HEK293T (cell line): ENCODE measurements at regions not wholly inside any gene's neighbourhood (a gene's known extent, or its start where the extent isn't known, plus 50 kb on each side); places are given as distances from the start of the nearest gene placed in this dataset.

ENCODE experiments used
- CTCF ChIA-PET: fragments of 350-600 bp; formaldehyde crosslinking; extraction: SDS; loops from one replicate; lab custom pipeline; 2021; ENCODE audit warnings: antibody characterized with exemption, inconsistent platforms; lab: Yijun Ruan, JAX
- POLR2A ChIA-PET: fragments of 350-600 bp; formaldehyde crosslinking; extraction: SDS; loops from one replicate; lab custom pipeline; 2020; ENCODE audit warnings: antibody characterized with exemption, inconsistent platforms; lab: Yijun Ruan, JAX
- DNase-seq: peaks from one replicate; pipeline ENCODE4 v3.0.0; 2012; ENCODE audit warnings: mixed read lengths; ENCODE audit errors: extremely low spot score
- ARNT ChIP-seq: fragments of 450-650 bp; IDR thresholded peaks from 2 replicates; pipeline ENCODE4 v1.6.1; 2017; ENCODE audit warnings: mild to moderate bottlenecking
- BHLHE40 ChIP-seq: fragments of 450-650 bp; IDR thresholded peaks from 2 replicates; pipeline ENCODE4 v1.6.1; 2016; ENCODE audit warnings: mild to moderate bottlenecking, moderate library complexity, borderline replicate concordance
- CTBP1 ChIP-seq: fragments of 450-650 bp; IDR thresholded peaks from 2 replicates; pipeline ENCODE4 v1.6.1; 2016; ENCODE audit warnings: borderline replicate concordance
- ELF4 ChIP-seq: fragments of 450-650 bp; IDR thresholded peaks from 2 replicates; pipeline ENCODE4 v1.6.1; 2017; ENCODE audit warnings: antibody characterized with exemption
- FOXA1 ChIP-seq: fragments of 450-650 bp; IDR thresholded peaks from 2 replicates; pipeline ENCODE4 v1.6.1; 2016; ENCODE audit warnings: mild to moderate bottlenecking
- FOXK2 ChIP-seq: fragments of 450-650 bp; IDR thresholded peaks from 2 replicates; pipeline ENCODE4 v1.6.1; 2016; ENCODE audit warnings: mild to moderate bottlenecking
- FOXM1 ChIP-seq: fragments of 450-650 bp; IDR thresholded peaks from 2 replicates; pipeline ENCODE4 v1.6.1; 2017; ENCODE audit warnings: mild to moderate bottlenecking, borderline replicate concordance
- HDGF ChIP-seq: fragments of 450-650 bp; IDR thresholded peaks from 2 replicates; pipeline ENCODE4 v1.6.1; 2017; ENCODE audit warnings: antibody characterized with exemption, borderline replicate concordance
- L3MBTL2 ChIP-seq: fragments of 450-650 bp; conservative IDR thresholded peaks from 2 replicates; pipeline ENCODE4 v1.6.1; 2016; ENCODE audit warnings: mild to moderate bottlenecking
- LEF1 ChIP-seq: fragments of 450-650 bp; IDR thresholded peaks from 2 replicates; pipeline ENCODE4 v1.6.1; 2017; ENCODE audit warnings: mild to moderate bottlenecking, borderline replicate concordance
- NFRKB ChIP-seq: fragments of 450-650 bp; IDR thresholded peaks from 2 replicates; pipeline ENCODE4 v1.6.1; 2016; ENCODE audit warnings: mild to moderate bottlenecking, moderate library complexity
- SP1 ChIP-seq: fragments of 450-650 bp; IDR thresholded peaks from 2 replicates; pipeline ENCODE4 v1.6.1; 2017
- SUZ12 ChIP-seq: fragments of 450-650 bp; IDR thresholded peaks from 2 replicates; pipeline ENCODE4 v1.6.1; 2016; ENCODE audit warnings: mild to moderate bottlenecking
- TARDBP ChIP-seq: fragments of 450-650 bp; IDR thresholded peaks from 2 replicates; pipeline ENCODE4 v1.6.1; 2016
- ZNF384 ChIP-seq: fragments of 450-650 bp; IDR thresholded peaks from 2 replicates; pipeline ENCODE4 v1.6.1; 2016
- TF ChIP-seq, protein P1 (sequence below): fragments of 450-650 bp; IDR thresholded peaks from 2 replicates; pipeline ENCODE4 v1.6.1; 2016

DNA sequence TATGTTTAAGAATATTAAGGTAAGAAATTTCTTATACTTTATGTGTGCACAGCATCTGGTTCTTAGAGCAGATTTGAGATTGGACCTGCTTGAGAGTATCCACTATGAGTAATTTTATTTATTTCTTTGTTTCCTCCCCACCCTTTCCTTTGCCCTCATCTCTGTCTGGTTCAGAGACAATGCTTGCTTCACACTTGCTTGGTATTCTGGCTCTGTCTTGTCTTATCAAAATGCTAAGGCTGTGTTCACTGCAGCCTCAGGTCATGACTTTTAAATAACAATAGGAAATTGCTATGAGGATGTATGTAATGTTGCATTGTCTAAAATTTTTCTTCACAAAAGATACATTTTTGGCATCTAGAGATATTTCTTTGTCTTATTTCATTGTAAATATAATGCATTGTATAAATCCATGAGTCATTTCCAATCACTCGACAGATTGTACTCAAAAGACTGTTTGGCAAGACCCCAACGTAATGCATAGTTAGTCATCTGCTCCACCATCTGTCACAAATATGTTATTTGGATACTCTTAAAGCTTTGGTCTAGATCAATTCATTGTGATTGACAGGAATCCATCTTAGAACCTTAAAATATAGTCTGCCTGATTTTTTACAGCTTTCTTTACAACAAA lies 395.7 kb downstream of the AASDHPPT start:
- TF ChIP-seq FOXA1 = no peak
- TF ChIP-seq BHLHE40 = no peak
- no peak for TF ChIP-seq TARDBP
- no peak for TF ChIP-seq LEF1
- no peak for DNase-seq
- ChIA-PET POLR2A (no interaction called here), CTCF (no interaction called here)

DNA sequence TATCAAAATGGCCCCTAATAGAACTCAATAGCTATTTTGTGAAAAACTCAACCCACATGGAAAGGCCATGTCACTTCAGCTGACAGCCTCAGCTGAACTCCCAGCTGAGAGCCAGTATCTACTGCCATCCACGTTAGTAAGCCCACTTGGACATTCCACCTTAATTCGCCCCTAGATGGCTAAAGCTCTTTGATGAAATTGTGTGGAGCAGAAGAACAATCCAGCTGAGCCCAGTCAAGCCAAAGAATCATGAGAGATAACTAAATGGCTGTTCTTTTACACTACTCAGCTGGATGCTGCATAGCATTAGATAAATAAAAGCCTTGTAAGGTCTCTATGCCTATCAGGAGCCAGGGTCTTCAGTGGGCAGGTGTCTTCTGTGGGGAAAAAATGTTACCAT lies 396.8 kb downstream of the AASDHPPT start:
- CTCF ChIA-PET = no interaction called here
- POLR2A ChIA-PET = no interaction called here
- DNase-seq = no peak
- TF ChIP-seq FOXM1 (no peak), ARNT (no peak), ELF4 (no peak), FOXK2 (no peak), L3MBTL2 (no peak), CTBP1 (no peak), TARDBP (no peak), SUZ12 (no peak), ZNF384 (no peak), BHLHE40 (no peak), HDGF (no peak)
- TF ChIP-seq, protein P1, sequence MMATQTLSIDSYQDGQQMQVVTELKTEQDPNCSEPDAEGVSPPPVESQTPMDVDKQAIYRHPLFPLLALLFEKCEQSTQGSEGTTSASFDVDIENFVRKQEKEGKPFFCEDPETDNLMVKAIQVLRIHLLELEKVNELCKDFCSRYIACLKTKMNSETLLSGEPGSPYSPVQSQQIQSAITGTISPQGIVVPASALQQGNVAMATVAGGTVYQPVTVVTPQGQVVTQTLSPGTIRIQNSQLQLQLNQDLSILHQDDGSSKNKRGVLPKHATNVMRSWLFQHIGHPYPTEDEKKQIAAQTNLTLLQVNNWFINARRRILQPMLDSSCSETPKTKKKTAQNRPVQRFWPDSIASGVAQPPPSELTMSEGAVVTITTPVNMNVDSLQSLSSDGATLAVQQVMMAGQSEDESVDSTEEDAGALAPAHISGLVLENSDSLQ = no peak

DNA sequence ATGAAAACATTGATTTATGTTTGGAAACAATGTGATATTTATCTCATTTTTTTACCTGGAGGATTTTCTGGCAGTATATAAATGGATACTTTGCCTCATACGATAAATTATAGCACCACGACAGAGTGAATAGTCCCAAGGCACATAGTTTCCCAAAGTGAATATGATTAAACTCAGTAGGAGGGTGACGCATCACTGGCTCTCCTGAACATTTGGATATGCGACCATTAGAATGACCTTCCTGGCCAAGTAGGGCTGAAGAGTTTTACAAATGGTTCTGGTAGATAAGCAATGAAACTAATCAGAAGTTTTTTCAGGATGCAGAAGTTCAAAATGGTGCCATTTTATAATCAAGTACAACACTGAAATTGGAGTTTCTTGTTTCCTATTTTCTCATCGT lies 397.7 kb downstream of the AASDHPPT start:
- DNase-seq = no peak
- ChIA-PET CTCF (no interaction called here), POLR2A (no interaction called here)
- TF ChIP-seq LEF1 (no peak), FOXA1 (no peak), TARDBP (no peak), FOXK2 (no peak), SP1 (no peak), ELF4 (no peak), CTBP1 (no peak), L3MBTL2 (no peak), FOXM1 (no peak), HDGF (no peak)

DNA sequence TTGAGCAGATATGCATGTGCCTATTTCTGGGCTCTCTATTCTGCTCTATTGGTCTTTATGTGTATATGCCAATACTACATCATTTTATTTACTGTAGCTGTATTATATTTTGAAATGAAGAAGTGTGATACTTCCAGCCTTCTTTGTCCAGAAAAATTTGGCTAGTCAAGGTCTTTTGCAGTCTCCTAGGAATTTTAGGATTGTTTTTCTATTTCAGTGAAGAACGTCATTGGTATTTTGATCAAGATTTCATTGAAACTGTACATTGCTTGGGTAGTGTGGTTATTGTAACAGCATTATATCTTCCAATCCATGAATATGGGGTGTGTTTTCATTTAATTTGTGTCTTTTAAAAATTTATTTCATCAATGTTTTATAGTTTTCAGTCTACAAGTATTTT lies 400.3 kb downstream of the AASDHPPT start:
- ChIA-PET CTCF (no interaction called here), POLR2A (no interaction called here)
- no peak for DNase-seq
- no peak for TF ChIP-seq LEF1
- no peak for TF ChIP-seq NFRKB
- TF ChIP-seq L3MBTL2 = no peak
- no peak for TF ChIP-seq FOXA1
- TF ChIP-seq SP1 = no peak
- no peak for TF ChIP-seq ARNT
- TF ChIP-seq FOXM1 = no peak
- TF ChIP-seq SUZ12 = no peak
- TF ChIP-seq, protein P1 = no peak
- no peak for TF ChIP-seq HDGF
- no peak for TF ChIP-seq TARDBP
- TF ChIP-seq CTBP1 = no peak
- TF ChIP-seq BHLHE40 = no peak
- no peak for TF ChIP-seq ZNF384
- no peak for TF ChIP-seq FOXK2

DNA sequence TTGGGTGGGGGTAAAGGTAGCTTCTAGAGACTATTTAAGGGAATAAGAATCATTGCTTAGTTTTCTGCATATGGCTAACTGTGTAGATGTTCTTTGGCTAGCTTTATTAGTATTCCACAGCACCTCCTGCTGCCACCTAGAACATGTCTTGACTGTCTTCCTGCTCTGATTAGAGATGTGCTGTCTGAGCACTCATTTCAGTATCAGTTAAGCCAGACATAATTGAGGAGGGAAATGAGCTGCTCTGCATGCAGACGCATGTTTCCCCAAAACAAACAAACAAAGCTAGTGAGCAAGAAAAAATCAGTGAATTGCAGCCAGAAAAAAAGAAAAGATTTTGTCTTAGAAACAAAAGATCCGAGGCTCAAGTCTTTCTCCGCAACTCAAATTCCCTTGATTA lies 402.2 kb downstream of the AASDHPPT start:
- ChIA-PET CTCF (no interaction called here), POLR2A (no interaction called here)
- TF ChIP-seq L3MBTL2 (no peak), LEF1 (no peak), FOXK2 (no peak), ELF4 (no peak), FOXM1 (no peak), NFRKB (no peak), TARDBP (no peak), ZNF384 (no peak), BHLHE40 (no peak), SUZ12 (no peak), HDGF (no peak), FOXA1 (no peak), SP1 (no peak), CTBP1 (no peak), ARNT (no peak)
- TF ChIP-seq, protein P1 = no peak
- no peak for DNase-seq

DNA sequence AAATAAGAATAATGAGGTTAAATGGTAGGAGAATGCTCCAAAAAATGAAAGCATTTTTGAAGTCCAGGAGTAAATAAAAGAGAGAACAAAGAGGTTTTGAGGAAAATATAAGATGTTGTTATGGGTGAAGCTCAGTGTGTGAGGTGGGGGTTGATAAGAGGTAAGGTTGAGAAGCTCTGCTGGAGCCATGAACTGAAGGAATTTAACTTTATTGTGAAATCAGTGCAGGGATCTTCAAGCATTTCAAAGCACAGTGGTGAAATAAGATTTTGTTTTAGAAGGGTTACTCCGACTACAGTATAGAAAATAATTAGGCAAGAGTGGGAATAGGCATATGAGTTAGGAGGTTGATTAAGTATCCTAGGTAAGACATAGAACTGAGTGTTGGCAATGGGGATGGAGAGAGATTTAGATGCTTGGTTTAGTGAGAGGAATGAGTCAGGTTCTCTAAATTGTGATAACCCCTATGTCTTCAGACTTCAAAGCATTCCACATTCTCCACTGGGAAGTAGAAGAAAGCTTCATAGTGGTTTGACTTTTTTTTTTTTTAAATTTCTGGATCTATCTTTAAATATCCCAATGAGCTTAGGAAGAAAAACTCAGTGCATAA lies 403.2 kb downstream of the AASDHPPT start:
- no peak for DNase-seq
- CTCF ChIA-PET = no interaction called here

More for the DNA sequence above, 403.2 kb downstream of the AASDHPPT start:
- POLR2A ChIA-PET = no interaction called here
- TF ChIP-seq HDGF (no peak), BHLHE40 (no peak), TARDBP (no peak), NFRKB (no peak), LEF1 (no peak), ZNF384 (no peak), FOXA1 (no peak), CTBP1 (no peak), SUZ12 (no peak), ARNT (no peak), SP1 (no peak), FOXM1 (no peak), FOXK2 (no peak), L3MBTL2 (no peak), ELF4 (no peak)
- TF ChIP-seq, protein P1 = no peak
